Ovary (tissue), 3 donors: ENCODE measurements at regions not wholly inside any gene's neighbourhood (a gene's known extent, or its start where the extent isn't known, plus 50 kb on each side); places are given as distances from the start of the nearest gene placed in this dataset.

Experiments
- EP300 ChIP-seq: sonication (generic); formaldehyde crosslinking; IDR thresholded peaks from one replicate; pipeline ENCODE4 v1.6.1; 2017; ENCODE audit warnings: antibody characterized with exemption
- TF ChIP-seq, protein P1 (sequence below), 3 donors: fragments of 450-650 bp in 2 of 3; fragments of 200-600 bp in 1 of 3; IDR thresholded peaks; one replicate each; pipeline versions ENCODE4 v1.5.1 to v1.8.0; 2016 to 2022; ENCODE audit warnings: antibody characterized with exemption in 3 of 3, mild to moderate bottlenecking in 1 of 3
- donor health status: DM: no; HTN: no; CAD: no.

DNA sequence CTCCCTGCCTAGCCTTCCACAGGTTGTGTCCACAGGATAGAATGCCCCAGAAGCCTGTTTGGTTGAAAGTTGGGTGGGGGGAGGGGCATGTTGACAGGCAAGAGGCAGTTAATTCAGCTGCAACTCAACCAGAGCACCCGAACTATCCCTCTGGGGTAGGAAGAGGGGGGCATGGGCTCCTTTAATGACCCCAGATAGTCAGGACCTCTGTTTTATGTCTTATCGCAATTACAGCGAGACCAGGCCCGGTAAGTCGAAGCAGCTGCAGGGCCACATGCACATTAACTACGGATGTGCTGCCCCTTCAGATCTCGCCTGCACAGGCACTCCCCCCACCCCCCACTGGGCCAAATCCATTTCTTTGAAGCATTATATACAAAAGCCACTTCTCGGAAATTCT, 363.8 kb upstream of the HNRNPA3 start:
- TF ChIP-seq EP300 = no peak
- TF ChIP-seq, protein P1, sequence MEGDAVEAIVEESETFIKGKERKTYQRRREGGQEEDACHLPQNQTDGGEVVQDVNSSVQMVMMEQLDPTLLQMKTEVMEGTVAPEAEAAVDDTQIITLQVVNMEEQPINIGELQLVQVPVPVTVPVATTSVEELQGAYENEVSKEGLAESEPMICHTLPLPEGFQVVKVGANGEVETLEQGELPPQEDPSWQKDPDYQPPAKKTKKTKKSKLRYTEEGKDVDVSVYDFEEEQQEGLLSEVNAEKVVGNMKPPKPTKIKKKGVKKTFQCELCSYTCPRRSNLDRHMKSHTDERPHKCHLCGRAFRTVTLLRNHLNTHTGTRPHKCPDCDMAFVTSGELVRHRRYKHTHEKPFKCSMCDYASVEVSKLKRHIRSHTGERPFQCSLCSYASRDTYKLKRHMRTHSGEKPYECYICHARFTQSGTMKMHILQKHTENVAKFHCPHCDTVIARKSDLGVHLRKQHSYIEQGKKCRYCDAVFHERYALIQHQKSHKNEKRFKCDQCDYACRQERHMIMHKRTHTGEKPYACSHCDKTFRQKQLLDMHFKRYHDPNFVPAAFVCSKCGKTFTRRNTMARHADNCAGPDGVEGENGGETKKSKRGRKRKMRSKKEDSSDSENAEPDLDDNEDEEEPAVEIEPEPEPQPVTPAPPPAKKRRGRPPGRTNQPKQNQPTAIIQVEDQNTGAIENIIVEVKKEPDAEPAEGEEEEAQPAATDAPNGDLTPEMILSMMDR (IDR thresholded peaks at IDR 0.05) = no peak
